SK-N-SH treated with all-trans-retinoic acid at 6 μM for 48 hours (cell line): ENCODE measurements at regions not wholly inside any gene's neighbourhood (a gene's known extent, or its start where the extent isn't known, plus 50 kb on each side); places are given as distances from the start of the nearest gene placed in this dataset.
"Not testable (repeated sequence)": the region's sequence is repeated elsewhere in the genome, so short reads cannot be mapped to it uniquely, and the experiment has no call there.

ENCODE experiments used
- ATAC-seq: fragments of 200-7000 bp; cut with Tn5 transposase; 3 replicates; pipeline ENCODE4 v1.9.1; 2020; ENCODE audit warnings: mild to moderate bottlenecking, moderate library complexity
- ARNTL ChIP-seq: fragments of 450-650 bp; formaldehyde crosslinking; IDR thresholded peaks from 2 replicates; pipeline ENCODE4 v1.5.0; 2020; ENCODE audit warnings: low read depth, mild to moderate bottlenecking, moderate library complexity, borderline replicate concordance
- CREB5 ChIP-seq: fragments of 250-450 bp; sonication (Bioruptor Pico); IDR thresholded peaks from 2 replicates; pipeline ENCODE4 v1.5.1; 2020; ENCODE audit warnings: low read depth, mild to moderate bottlenecking, moderate library complexity
- CSDC2 ChIP-seq: fragments of 250-450 bp; sonication (Bioruptor Pico); IDR thresholded peaks from 2 replicates; pipeline ENCODE4 v1.5.0; 2020; ENCODE audit warnings: mild to moderate bottlenecking, moderate library complexity
- ESRRG ChIP-seq: fragments of 250-450 bp; sonication (Bioruptor Pico); IDR thresholded peaks from 2 replicates; pipeline ENCODE4 v1.6.1; 2021; ENCODE audit warnings: mild to moderate bottlenecking
- GLIS3 ChIP-seq: fragments of 250-450 bp; sonication (Bioruptor Pico); IDR thresholded peaks from 2 replicates; pipeline ENCODE4 v1.5.0; 2020; ENCODE audit warnings: mild to moderate bottlenecking, moderate library complexity
- ISL1 ChIP-seq: fragments of 250-450 bp; sonication (Bioruptor Pico); IDR thresholded peaks from 2 replicates; pipeline ENCODE4 v2.1.2; 2022; ENCODE audit warnings: mild to moderate bottlenecking, moderate library complexity
- OSR1 ChIP-seq: fragments of 250-450 bp; sonication (Bioruptor Pico); IDR thresholded peaks from 2 replicates; pipeline ENCODE4 v1.8.0; 2022; ENCODE audit warnings: moderate library complexity, mild to moderate bottlenecking, inconsistent platforms
- PATZ1 ChIP-seq: fragments of 250-450 bp; sonication (Bioruptor Pico); IDR thresholded peaks from 2 replicates; pipeline ENCODE4 v1.8.0; 2020; ENCODE audit warnings: mild to moderate bottlenecking, moderate library complexity, borderline replicate concordance
- POU6F1 ChIP-seq: fragments of 250-450 bp; sonication (Bioruptor Pico); IDR thresholded peaks from 2 replicates; pipeline ENCODE4 v1.8.0; 2021; ENCODE audit warnings: low read depth, mild to moderate bottlenecking, moderate library complexity, borderline replicate concordance
- PPARA ChIP-seq: fragments of 250-450 bp; sonication (Bioruptor Pico); IDR thresholded peaks from 2 replicates; pipeline ENCODE4 v1.5.0; 2020; ENCODE audit warnings: mild to moderate bottlenecking, borderline replicate concordance
- RARB ChIP-seq: fragments of 250-450 bp; sonication (Bioruptor Pico); IDR thresholded peaks from 2 replicates; pipeline ENCODE4 v1.8.0; 2021; ENCODE audit warnings: mild to moderate bottlenecking, moderate library complexity
- SNAI2 ChIP-seq: fragments of 250-450 bp; sonication (Bioruptor Pico); IDR thresholded peaks from 2 replicates; pipeline ENCODE4 v1.5.0; 2020; ENCODE audit warnings: mild to moderate bottlenecking, moderate library complexity
- TOX ChIP-seq: fragments of 250-450 bp; sonication (Bioruptor Pico); IDR thresholded peaks from 2 replicates; pipeline ENCODE4 v1.8.0; 2021; ENCODE audit warnings: mild to moderate bottlenecking, moderate library complexity, borderline replicate concordance
- TSHZ2 ChIP-seq: fragments of 250-450 bp; sonication (Bioruptor Pico); IDR thresholded peaks from 2 replicates; pipeline ENCODE4 v1.5.0; 2020; ENCODE audit warnings: mild to moderate bottlenecking, moderate library complexity
- ZC3H10 ChIP-seq: fragments of 250-450 bp; sonication (Bioruptor Pico); IDR thresholded peaks from 2 replicates; pipeline ENCODE4 v1.5.1; 2021; ENCODE audit warnings: mild to moderate bottlenecking, moderate library complexity
- ZFP3 ChIP-seq: fragments of 250-450 bp; sonication (Bioruptor Pico); IDR thresholded peaks from 2 replicates; pipeline ENCODE4 v1.5.0; 2020; ENCODE audit warnings: mild to moderate bottlenecking, moderate library complexity
- ZFP30 ChIP-seq: fragments of 450-650 bp; formaldehyde crosslinking; IDR thresholded peaks from 2 replicates; pipeline ENCODE4 v1.5.0; 2022; ENCODE audit warnings: mild to moderate bottlenecking, moderate library complexity
- ZNF565 ChIP-seq: fragments of 450-650 bp; formaldehyde crosslinking; conservative IDR thresholded peaks from 2 replicates; pipeline ENCODE4 v1.5.0; 2020; ENCODE audit warnings: low read depth, mild to moderate bottlenecking, moderate library complexity
- ZNF70 ChIP-seq: fragments of 450-650 bp; formaldehyde crosslinking; IDR thresholded peaks from 2 replicates; pipeline ENCODE4 v1.5.0; 2020; ENCODE audit warnings: mild to moderate bottlenecking, moderate library complexity
- ZNF8 ChIP-seq: fragments of 450-650 bp; formaldehyde crosslinking; IDR thresholded peaks from 2 replicates; pipeline ENCODE4 v1.5.0; 2020; ENCODE audit warnings: mild to moderate bottlenecking, moderate library complexity

GRCh38 chr7:86366946-86367345 lies 276.8 kb upstream of the GRM3 start:
- TF ChIP-seq SNAI2 (CRISPR knock-in tag) = no peak
- no peak for TF ChIP-seq TSHZ2 (CRISPR knock-in tag)
- TF ChIP-seq CSDC2 = no peak
- no peak for TF ChIP-seq PATZ1 (CRISPR knock-in tag)
- no peak for TF ChIP-seq PPARA (CRISPR knock-in tag)
- no peak for TF ChIP-seq ZFP30 (CRISPR knock-in tag)
- no peak for TF ChIP-seq CREB5 (CRISPR knock-in tag)
- TF ChIP-seq ESRRG (CRISPR knock-in tag) = no peak
- no peak for TF ChIP-seq OSR1 (CRISPR knock-in tag)
- TF ChIP-seq GLIS3 (CRISPR knock-in tag) = no peak
- TF ChIP-seq ZC3H10 (CRISPR knock-in tag) = no peak
- TF ChIP-seq ISL1 (CRISPR knock-in tag) = no peak
- ATAC-seq = no peak

GRCh38 chr7:86340407-86340806 lies 303.3 kb upstream of the GRM3 start:
- ATAC-seq = not testable (repeated sequence)

GRCh38 chr7:86339051-86339450 lies 304.7 kb upstream of the GRM3 start:
- TF ChIP-seq ARNTL (CRISPR knock-in tag) = no peak
- TF ChIP-seq POU6F1 = no peak
- no peak for TF ChIP-seq GLIS3 (CRISPR knock-in tag)
- TF ChIP-seq ESRRG (CRISPR knock-in tag) = no peak
- TF ChIP-seq ZFP30 (CRISPR knock-in tag) = no peak
- TF ChIP-seq ISL1 (CRISPR knock-in tag) = no peak
- no peak for TF ChIP-seq ZNF8 (CRISPR knock-in tag)
- TF ChIP-seq PPARA (CRISPR knock-in tag) = no peak
- no peak for TF ChIP-seq ZNF565 (CRISPR knock-in tag)
- no peak for ATAC-seq

- no peak for ATAC-seq
- TF ChIP-seq RARB (CRISPR knock-in tag) (no peak), ZFP3 (no peak), ZFP30 (CRISPR knock-in tag) (no peak), ZNF70 (no peak), ISL1 (CRISPR knock-in tag) (no peak), SNAI2 (CRISPR knock-in tag) (no peak), POU6F1 (no peak), ARNTL (CRISPR knock-in tag) (no peak), GLIS3 (CRISPR knock-in tag) (no peak), ZNF565 (CRISPR knock-in tag) (no peak), OSR1 (CRISPR knock-in tag) (no peak), TSHZ2 (CRISPR knock-in tag) (no peak), ZC3H10 (CRISPR knock-in tag) (no peak), TOX (CRISPR knock-in tag) (no peak), CREB5 (CRISPR knock-in tag) (no peak)
These were observed 314.8 kb upstream of the GRM3 start for GRCh38 chr7:86328801-86329433.
